Ascending aorta (tissue), 2 donors: ENCODE measurements at regions not wholly inside any gene's neighbourhood (a gene's known extent, or its start where the extent isn't known, plus 50 kb on each side); places are given as distances from the start of the nearest gene placed in this dataset.
A peak's percentile ranks its signal among the peaks of the same experiment; 100 is the strongest.

Source experiments
- DNase-seq, 2 donors: peaks; one replicate each; pipeline ENCODE4 v3.0.0-alpha.2; 2019; ENCODE audit warnings: low spot score in 2 of 2
- H3K27ac ChIP-seq, 2 donors: fragments of 200-600 bp; sonication (generic); one replicate each; pipeline ENCODE4 v1.5.1; 2016 to 2017; ENCODE audit warnings: mild to moderate bottlenecking in 1 of 2
- H3K27me3 ChIP-seq: fragments of 200-600 bp; sonication (generic); one replicate; pipeline ENCODE4 v1.5.1; 2017
- H3K36me3 ChIP-seq, 2 donors: fragments of 200-600 bp; sonication (generic); one replicate each; pipeline ENCODE4 v1.5.1; 2016
- H3K4me1 ChIP-seq, 2 donors: fragments of 200-600 bp; sonication (generic); one replicate each; pipeline ENCODE4 v1.5.1; 2016 to 2017; ENCODE audit warnings: mild to moderate bottlenecking in 1 of 2
- H3K4me3 ChIP-seq, 2 donors: fragments of 200-600 bp; sonication (generic); one replicate each; pipeline ENCODE4 v1.5.1; 2016 to 2017; ENCODE audit warnings: mild to moderate bottlenecking in 1 of 2
- H3K9me3 ChIP-seq, 2 donors: fragments of 200-600 bp; sonication (generic); one replicate each; pipeline ENCODE4 v1.5.1; 2016
- intact Hi-C: fragments of 100-400 bp; cut with DNase I; formaldehyde crosslinking; loops from one replicate; pipeline ENCODE4 v1.15.1; 2023
- TF ChIP-seq, protein P1 (sequence below), 3 experiments: fragments of 200-600 bp in 2 of 3; fragments of 450-650 bp in 1 of 3; sonication (generic) in 2 of 3; IDR thresholded peaks; one replicate each; pipeline ENCODE4 v1.5.1; 2016 to 2019; ENCODE audit warnings: antibody characterized with exemption in 3 of 3, mild to moderate bottlenecking in 1 of 3, moderate library complexity in 1 of 3

DNA sequence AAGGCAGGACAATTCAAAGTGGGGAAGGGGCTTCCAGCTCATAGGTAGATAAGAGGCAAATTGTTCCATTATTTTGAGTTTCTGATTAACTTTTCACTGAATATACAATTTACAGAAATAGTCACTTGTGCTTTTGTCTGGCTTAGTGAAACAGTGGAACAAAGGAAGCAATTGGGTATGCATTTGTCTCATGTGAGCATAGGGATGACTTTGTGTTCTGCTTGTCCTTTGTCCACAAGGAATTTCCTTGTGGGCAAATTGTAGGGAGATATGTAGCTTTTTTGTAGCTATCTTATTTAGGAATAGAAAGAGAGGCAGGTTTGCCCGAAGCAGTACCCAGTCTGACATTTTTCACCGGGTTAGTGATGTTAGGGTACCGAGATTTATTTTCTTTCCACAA lies 1224.8 kb downstream of the SLITRK1 start:
- Histone ChIP-seq H3K36me3 (no peaks in the 10 kb centered on the region), H3K27ac (no peak overlapping the region), H3K27me3 (no peaks in the 10 kb centered on the region), H3K4me1 (no peaks in the 10 kb centered on the region), H3K4me3 (no peak overlapping the region), H3K9me3 (no peaks in the 10 kb centered on the region)
- intact Hi-C loops = no loop called here
- TF ChIP-seq, protein P1, sequence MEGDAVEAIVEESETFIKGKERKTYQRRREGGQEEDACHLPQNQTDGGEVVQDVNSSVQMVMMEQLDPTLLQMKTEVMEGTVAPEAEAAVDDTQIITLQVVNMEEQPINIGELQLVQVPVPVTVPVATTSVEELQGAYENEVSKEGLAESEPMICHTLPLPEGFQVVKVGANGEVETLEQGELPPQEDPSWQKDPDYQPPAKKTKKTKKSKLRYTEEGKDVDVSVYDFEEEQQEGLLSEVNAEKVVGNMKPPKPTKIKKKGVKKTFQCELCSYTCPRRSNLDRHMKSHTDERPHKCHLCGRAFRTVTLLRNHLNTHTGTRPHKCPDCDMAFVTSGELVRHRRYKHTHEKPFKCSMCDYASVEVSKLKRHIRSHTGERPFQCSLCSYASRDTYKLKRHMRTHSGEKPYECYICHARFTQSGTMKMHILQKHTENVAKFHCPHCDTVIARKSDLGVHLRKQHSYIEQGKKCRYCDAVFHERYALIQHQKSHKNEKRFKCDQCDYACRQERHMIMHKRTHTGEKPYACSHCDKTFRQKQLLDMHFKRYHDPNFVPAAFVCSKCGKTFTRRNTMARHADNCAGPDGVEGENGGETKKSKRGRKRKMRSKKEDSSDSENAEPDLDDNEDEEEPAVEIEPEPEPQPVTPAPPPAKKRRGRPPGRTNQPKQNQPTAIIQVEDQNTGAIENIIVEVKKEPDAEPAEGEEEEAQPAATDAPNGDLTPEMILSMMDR (IDR thresholded peaks at IDR 0.05) = no peak
- DNase-seq = no peak

DNA sequence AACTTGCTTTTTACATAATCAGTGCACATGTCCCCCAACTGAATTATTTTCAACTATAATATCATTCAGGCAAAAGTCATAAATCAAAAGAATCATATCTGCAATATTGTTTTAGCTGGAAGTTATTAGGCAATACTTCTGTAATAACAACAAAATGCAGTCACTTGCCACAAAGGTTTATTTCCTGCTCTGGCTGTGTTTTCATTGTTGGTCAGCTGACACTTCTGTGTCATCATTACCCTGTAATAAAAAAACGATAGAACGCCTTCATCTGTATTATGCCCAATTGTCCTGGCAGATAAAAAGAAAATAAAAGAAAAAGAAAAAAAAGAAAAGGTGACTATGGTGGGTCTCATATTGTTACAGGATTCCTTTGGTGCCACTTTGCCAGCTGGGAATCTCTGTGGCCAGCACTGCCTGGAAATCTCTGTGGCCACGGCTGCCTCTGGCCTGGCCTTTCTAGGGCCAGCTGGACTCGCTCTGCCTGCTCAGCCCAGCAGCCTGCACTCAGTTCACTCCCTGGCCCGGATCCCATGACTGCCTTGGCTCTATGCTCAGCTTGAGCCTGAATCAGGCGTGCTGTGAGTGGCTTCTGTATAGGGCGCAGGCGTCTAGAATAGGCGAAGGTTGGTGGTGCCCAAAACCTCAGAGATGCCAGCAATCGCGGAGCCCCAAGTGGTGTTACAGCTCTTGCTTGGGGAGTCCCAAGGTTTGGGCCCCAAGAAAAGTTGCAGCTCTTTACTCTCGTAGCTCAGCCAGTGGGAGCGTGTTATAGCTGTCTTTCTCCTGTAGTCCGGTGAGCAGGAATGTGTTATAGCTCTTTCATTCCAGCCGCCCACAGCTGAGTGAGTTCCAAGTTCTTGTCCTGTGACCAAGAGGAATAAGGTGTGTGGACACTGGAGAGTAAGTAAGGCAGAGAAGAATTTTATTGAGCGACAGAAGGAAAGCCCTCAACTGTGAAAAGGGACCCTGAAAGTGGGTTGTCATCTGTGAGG lies 1227.1 kb downstream of the SLITRK1 start:
- Histone ChIP-seq H3K4me1 (no peaks in the 10 kb centered on the region), H3K4me3 (peak overlapping the region in 1 of 2 donors; percentile 0), H3K9me3 (no peaks in the 10 kb centered on the region), H3K36me3 (no peaks in the 10 kb centered on the region), H3K27ac (peak overlapping the region; percentile 52 to 63), H3K27me3 (no peaks in the 10 kb centered on the region)
- intact Hi-C loops = no loop called here
- TF ChIP-seq, protein P1 (IDR thresholded peaks at IDR 0.05) = no peak
- DNase-seq = peak; percentile 43 to 85

DNA sequence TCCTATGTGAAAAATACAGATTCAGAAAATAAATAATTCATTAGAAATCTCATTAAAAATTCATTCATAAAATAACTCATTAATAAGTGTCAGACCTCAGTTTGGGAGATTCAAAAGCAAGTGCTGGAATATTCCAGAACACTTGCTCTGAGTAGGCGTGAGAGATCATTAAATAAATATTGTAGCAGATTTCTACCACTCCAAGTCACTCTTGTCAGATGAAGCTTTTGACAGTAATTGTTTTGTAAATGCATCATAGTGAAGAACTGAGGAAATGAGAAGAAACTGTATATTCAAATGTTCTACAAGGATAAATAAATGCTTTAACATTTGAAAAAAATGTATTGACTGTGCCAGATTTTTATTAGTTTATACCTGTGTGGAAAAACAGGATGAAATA lies 1228.1 kb downstream of the SLITRK1 start:
- Histone ChIP-seq H3K4me1 (no peaks in the 10 kb centered on the region), H3K27me3 (no peaks in the 10 kb centered on the region), H3K9me3 (no peaks in the 10 kb centered on the region), H3K4me3 (no peak overlapping the region), H3K27ac (no peak overlapping the region), H3K36me3 (no peaks in the 10 kb centered on the region)
- TF ChIP-seq, protein P1 (IDR thresholded peaks at IDR 0.05) = no peak
- intact Hi-C loops = no loop called here
- no peak for DNase-seq

DNA sequence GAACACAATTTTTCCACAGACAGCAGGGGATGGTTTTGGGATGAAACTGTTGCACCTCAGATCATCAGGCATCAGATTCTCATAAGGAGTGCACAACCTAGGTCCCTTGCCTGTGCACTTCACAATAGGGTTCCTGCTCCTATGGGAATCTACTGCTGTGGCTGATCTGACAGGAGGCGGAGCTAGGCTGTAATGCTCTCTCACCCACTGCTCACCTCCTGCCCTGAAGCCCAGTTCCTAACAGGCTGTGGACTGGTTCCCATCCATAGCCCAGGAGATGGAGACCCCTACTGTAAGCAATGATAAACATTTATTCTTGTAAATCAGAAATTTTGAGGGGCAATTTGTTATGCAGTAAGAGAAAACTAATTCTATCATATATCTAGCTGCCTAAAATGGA lies 1234.7 kb downstream of the SLITRK1 start:
- no peaks in the 10 kb centered on the region for H3K4me1 ChIP-seq
- no peak for DNase-seq
- no peaks in the 10 kb centered on the region for H3K27me3 ChIP-seq
- no peaks in the 10 kb centered on the region for H3K36me3 ChIP-seq
- H3K27ac ChIP-seq = no peak overlapping the region
- H3K9me3 ChIP-seq = no peaks in the 10 kb centered on the region
- intact Hi-C loops = no loop called here
- TF ChIP-seq, protein P1 (IDR thresholded peaks at IDR 0.05) = no peak
- no peak overlapping the region for H3K4me3 ChIP-seq

DNA sequence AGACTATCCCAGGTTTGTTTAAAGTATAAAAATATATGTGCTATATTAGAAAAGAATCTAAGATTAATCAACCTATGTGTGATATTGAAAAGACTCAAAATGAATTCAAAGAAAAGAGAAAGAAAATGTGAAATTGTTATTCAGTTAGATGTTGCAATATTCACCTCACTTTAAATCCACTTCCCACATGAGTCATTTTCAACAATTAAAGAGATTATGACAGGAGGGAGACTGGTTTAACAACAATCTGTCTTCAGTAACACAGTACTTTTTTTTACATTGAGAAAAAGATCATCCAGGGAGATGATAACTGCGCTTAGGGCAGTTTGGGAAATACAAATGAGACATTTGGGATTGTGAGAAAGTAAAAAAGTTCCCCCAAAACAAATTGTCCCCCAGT lies 1246.2 kb downstream of the SLITRK1 start:
- TF ChIP-seq, protein P1 (IDR thresholded peaks at IDR 0.05) = no peak
- no peak for DNase-seq
- intact Hi-C loops = no loop called here

More for the DNA sequence above, 1246.2 kb downstream of the SLITRK1 start:
- H3K4me3 ChIP-seq = no peak overlapping the region
- no peak overlapping the region for H3K27ac ChIP-seq
- H3K27me3 ChIP-seq = no peaks in the 10 kb centered on the region
- H3K36me3 ChIP-seq = no peaks in the 10 kb centered on the region
- no peaks in the 10 kb centered on the region for H3K9me3 ChIP-seq
- no peaks in the 10 kb centered on the region for H3K4me1 ChIP-seq
